Stimulated activated CD4-positive, alpha-beta T cell treated with anti-CD3 and anti-CD28 coated beads, TNF-alpha, amount 100 ng/mL, for 1 hour (primary cell): ENCODE measurements at regions not wholly inside any gene's neighbourhood (a gene's known extent, or its start where the extent isn't known, plus 50 kb on each side); places are given as distances from the start of the nearest gene placed in this dataset.
"Not testable (repeated sequence)": the region's sequence is repeated elsewhere in the genome, so short reads cannot be mapped to it uniquely, and the experiment has no call there.

ENCODE experiments used
- DNase-seq, 3 donors: peaks; one replicate each; pipeline ENCODE4 v3.0.0-alpha.2; 2020; ENCODE audit warnings: low read depth in 3 of 3, low spot score in 1 of 3

- DNase-seq: no peak
Measured at GRCh38 chr13:22945321-22946226, 235.2 kb upstream of the SGCG start.

- DNase-seq: no peak
Measured at GRCh38 chr13:22948421-22948820, 232.4 kb upstream of the SGCG start.

- DNase-seq: not testable (repeated sequence)
Measured at GRCh38 chr13:22952018-22952417, 228.8 kb upstream of the SGCG start.

- DNase-seq: not testable (repeated sequence)
Measured at GRCh38 chr13:22955147-22955546, 225.6 kb upstream of the SGCG start.

- DNase-seq: not testable (repeated sequence)
Measured at GRCh38 chr13:22956456-22957115, 224.2 kb upstream of the SGCG start.

- not testable (repeated sequence) for DNase-seq
Measured at GRCh38 chr13:22959859-22960258, 220.9 kb upstream of the SGCG start.

GRCh38 chr13:22960827-22961226, 220.0 kb upstream of the SGCG start:
- no peak for DNase-seq

- DNase-seq: not testable (repeated sequence)
Measured at GRCh38 chr13:22961342-22961741, 219.4 kb upstream of the SGCG start.

GRCh38 chr13:22961835-22962537, 218.8 kb upstream of the SGCG start:
- no peak for DNase-seq

GRCh38 chr13:22963384-22964053, 217.3 kb upstream of the SGCG start:
- DNase-seq: not testable (repeated sequence)

- DNase-seq: no peak
Measured at GRCh38 chr13:22964245-22964966, 216.4 kb upstream of the SGCG start.

- not testable (repeated sequence) for DNase-seq
Measured at GRCh38 chr13:22965011-22965857, 215.5 kb upstream of the SGCG start.

GRCh38 chr13:22965858-22966239, 214.9 kb upstream of the SGCG start:
- DNase-seq: not testable (repeated sequence)

- DNase-seq: not testable (repeated sequence)
Measured at GRCh38 chr13:22966753-22967152, 214.0 kb upstream of the SGCG start.

GRCh38 chr13:22967669-22968068, 213.1 kb upstream of the SGCG start:
- no peak for DNase-seq

- no peak for DNase-seq
Measured at GRCh38 chr13:22979952-22980351, 200.8 kb upstream of the SGCG start.

GRCh38 chr13:22980936-22981335, 199.8 kb upstream of the SGCG start:
- DNase-seq: no peak

GRCh38 chr13:22993148-22993547, 187.6 kb upstream of the SGCG start:
- DNase-seq: no peak

GRCh38 chr13:23003446-23003845, 177.3 kb upstream of the SGCG start:
- DNase-seq: no peak

- no peak for DNase-seq
Measured at GRCh38 chr13:23007426-23007825, 173.4 kb upstream of the SGCG start.
